Caco-2 (cell line): ENCODE measurements at regions not wholly inside any gene's neighbourhood (a gene's known extent, or its start where the extent isn't known, plus 50 kb on each side); places are given as distances from the start of the nearest gene placed in this dataset.

ENCODE experiments used
- BruUV-seq: library from RNA; stranded (reverse); fragments of 400-500 nt; replicated peaks from 2 replicates; lab custom pipeline; 2021; lab: Mats Ljungman, UMichigan
- CTCF ChIA-PET: fragments of 300-600 bp; sonication (Branson Sonifier 250); formaldehyde crosslinking; loops from one replicate; lab custom pipeline; 2022; ENCODE audit warnings: antibody characterized with exemption; lab: Charles Lee
- POLR2A ChIA-PET: fragments of 300-600 bp; sonication (Branson Sonifier 250); formaldehyde crosslinking; loops from one replicate; lab custom pipeline; 2022; ENCODE audit warnings: antibody characterized with exemption; lab: Charles Lee
- DNase-seq, 2 experiments: peaks; one replicate each; pipeline versions ENCODE4 v3.0.0 to v3.0.0-alpha.2; 2020 to 2022
- H3K27me3 ChIP-seq: replicated peaks from 2 replicates; pipeline ENCODE4 v1.6.0; 2011; ENCODE audit warnings: low read length; ENCODE audit not compliant: control insufficient read depth, insufficient read depth
- H3K36me3 ChIP-seq: 2 replicates; pipeline ENCODE4 v1.5.1; 2011; ENCODE audit warnings: low read length; ENCODE audit not compliant: control insufficient read depth, insufficient read depth
- H3K4me1 ChIP-seq: fragments of 250-450 bp; sonication (Bioruptor Pico); 2 replicates; pipeline ENCODE4 v1.5.1; 2020; ENCODE audit warnings: mild to moderate bottlenecking
- H3K4me3 ChIP-seq: 2 replicates; pipeline ENCODE4 v1.5.1; 2011; ENCODE audit warnings: low read depth, mild to moderate bottlenecking, control low read depth, low read length
- H3K9me3 ChIP-seq: fragments of 250-450 bp; sonication (Bioruptor Pico); 2 replicates; pipeline ENCODE4 v1.5.1; 2020; ENCODE audit warnings: mild to moderate bottlenecking, moderate library complexity
- H3K27ac Mint-ChIP-seq: one replicate; pipeline ENCODE4 v1.8.0; 2022; ENCODE audit warnings: mixed read lengths; ENCODE audit not compliant: unreplicated experiment
- H3K27me3 Mint-ChIP-seq: one replicate; pipeline ENCODE4 v1.8.0; 2022; ENCODE audit warnings: mixed read lengths; ENCODE audit not compliant: insufficient read depth, unreplicated experiment
- H3K36me3 Mint-ChIP-seq: one replicate; pipeline ENCODE4 v1.8.0; 2022; ENCODE audit warnings: mild to moderate bottlenecking, mixed read lengths; ENCODE audit not compliant: insufficient read depth, unreplicated experiment
- H3K4me1 Mint-ChIP-seq: one replicate; pipeline ENCODE4 v1.8.0; 2022; ENCODE audit warnings: low read depth, mixed read lengths; ENCODE audit not compliant: unreplicated experiment
- H3K4me3 Mint-ChIP-seq: one replicate; pipeline ENCODE4 v1.8.0; 2022; ENCODE audit warnings: mild to moderate bottlenecking, moderate library complexity, mixed read lengths; ENCODE audit not compliant: unreplicated experiment
- H3K9me3 Mint-ChIP-seq: one replicate; pipeline ENCODE4 v1.8.0; 2022; ENCODE audit warnings: mixed read lengths; ENCODE audit not compliant: unreplicated experiment
- CTCF ChIP-seq, 2 experiments: fragments of 200-600 bp in 1 of 2; IDR thresholded peaks; 1 replicate in 1 of 2; 2 replicates in 1 of 2; pipeline versions ENCODE4 v1.5.1 to v1.8.0; 2011 to 2022; ENCODE audit warnings: antibody characterized with exemption in 1 of 2, control low read depth in 1 of 2, inconsistent platforms in 1 of 2, low read depth in 1 of 2, low read length in 1 of 2, mild to moderate bottlenecking in 1 of 2, moderate library complexity in 1 of 2; ENCODE audit not compliant: insufficient read depth in 1 of 2, severe bottlenecking in 1 of 2, unreplicated experiment in 1 of 2
- intact Hi-C: fragments of 100-400 bp; cut with micrococcal nuclease; formaldehyde crosslinking; loops from one replicate; pipeline ENCODE4 v1.10.0; 2022; ENCODE audit not compliant: unreplicated experiment

GRCh38 chr18:64438178-64438577, 289.3 kb upstream of the LINC00305 start:
- no peaks in the 10 kb centered on the region for H3K9me3 ChIP-seq
- H3K27me3 Mint-ChIP-seq: no peaks in the 10 kb centered on the region
- POLR2A ChIA-PET: no interaction called here
- no peak for DNase-seq
- no peak overlapping the region for H3K27ac Mint-ChIP-seq
- no peak overlapping the region for H3K4me3 Mint-ChIP-seq
- no peak overlapping the region for H3K4me3 ChIP-seq
- no peaks in the 10 kb centered on the region for H3K4me1 Mint-ChIP-seq
- intact Hi-C loops: no loop called here
- CTCF ChIA-PET: no interaction called here
- no peaks in the 10 kb centered on the region for H3K27me3 ChIP-seq
- no peaks in the 10 kb centered on the region for H3K4me1 ChIP-seq
- no peaks in the 10 kb centered on the region for H3K36me3 ChIP-seq
- no peak for TF ChIP-seq CTCF (IDR thresholded peaks at IDR 0.05; ENCODE audit: insufficient read depth in 1 of 2, low read depth in 1 of 2, low read length in 1 of 2, severe bottlenecking in 1 of 2, unreplicated experiment in 1 of 2)
- H3K9me3 Mint-ChIP-seq: peaks cover 12% of the 10 kb centered on the region
- no TSS peak for BruUV-seq
- H3K36me3 Mint-ChIP-seq: no peaks in the 10 kb centered on the region

- no peaks in the 10 kb centered on the region for H3K36me3 Mint-ChIP-seq
- Histone ChIP-seq H3K4me1 (no peaks in the 10 kb centered on the region), H3K27me3 (no peaks in the 10 kb centered on the region), H3K4me3 (no peak overlapping the region), H3K36me3 (no peaks in the 10 kb centered on the region), H3K9me3 (no peaks in the 10 kb centered on the region)
- no peak overlapping the region for H3K27ac Mint-ChIP-seq
- ChIA-PET POLR2A (no interaction called here), CTCF (no interaction called here)
- H3K4me3 Mint-ChIP-seq: no peak overlapping the region
- peaks cover 12% of the 10 kb centered on the region for H3K9me3 Mint-ChIP-seq
- no peak for TF ChIP-seq CTCF (IDR thresholded peaks at IDR 0.05; ENCODE audit: insufficient read depth in 1 of 2, low read depth in 1 of 2, low read length in 1 of 2, severe bottlenecking in 1 of 2, unreplicated experiment in 1 of 2)
- no peak for DNase-seq
- H3K4me1 Mint-ChIP-seq: no peaks in the 10 kb centered on the region
- intact Hi-C loops: no loop called here
- no peaks in the 10 kb centered on the region for H3K27me3 Mint-ChIP-seq
- BruUV-seq: no TSS peak
These were observed 287.2 kb upstream of the LINC00305 start for GRCh38 chr18:64436111-64436510.

- no peak for DNase-seq
- no peaks in the 10 kb centered on the region for H3K27me3 ChIP-seq
- Mint-ChIP-seq H3K9me3 (no peaks in the 10 kb centered on the region), H3K27me3 (no peaks in the 10 kb centered on the region), H3K36me3 (no peaks in the 10 kb centered on the region), H3K4me3 (no peak overlapping the region), H3K27ac (no peak overlapping the region), H3K4me1 (no peaks in the 10 kb centered on the region)
- TF ChIP-seq CTCF (IDR thresholded peaks at IDR 0.05; ENCODE audit: insufficient read depth in 1 of 2, low read depth in 1 of 2, low read length in 1 of 2, severe bottlenecking in 1 of 2, unreplicated experiment in 1 of 2): no peak
- no TSS peak for BruUV-seq
- H3K4me1 ChIP-seq: no peaks in the 10 kb centered on the region
- no peaks in the 10 kb centered on the region for H3K9me3 ChIP-seq
- no peaks in the 10 kb centered on the region for H3K36me3 ChIP-seq
- intact Hi-C loops: loop anchor here (10.0 kb wide), 1 partner anchor 324 kb away; no protein-coding TSS in a partner anchor
- POLR2A ChIA-PET: no interaction called here
- CTCF ChIA-PET: no interaction called here
- H3K4me3 ChIP-seq: no peak overlapping the region
These were observed 270.3 kb upstream of the LINC00305 start for GRCh38 chr18:64419156-64419555.
